Neural cell (in vitro differentiated cells): ENCODE measurements at regions not wholly inside any gene's neighbourhood (a gene's known extent, or its start where the extent isn't known, plus 50 kb on each side); places are given as distances from the start of the nearest gene placed in this dataset.

Source experiments
- CTCF ChIP-seq: fragments of 450-650 bp; IDR thresholded peaks from 2 replicates; pipeline ENCODE4 v1.5.1; 2014; ENCODE audit warnings: antibody characterized with exemption, mild to moderate bottlenecking, moderate library complexity; ENCODE audit not compliant: poor library complexity, severe bottlenecking
- EZH2 ChIP-seq: fragments of 200-600, 300-800 bp; shearing (Covaris generic), sonication (generic); IDR thresholded peaks from 2 replicates; pipeline ENCODE4 v1.6.1; 2014; ENCODE audit warnings: antibody characterized with exemption, low read length, borderline replicate concordance, mild to moderate bottlenecking; ENCODE audit not compliant: insufficient read depth, poor library complexity, severe bottlenecking
- POLR2AphosphoS5 ChIP-seq: IDR thresholded peaks from 2 replicates; pipeline ENCODE4 v1.6.1; 2012

GRCh38 chr16:13403326-13403725 lies 501.9 kb downstream of the SHISA9 start:
- TF ChIP-seq CTCF (no peak), POLR2AphosphoS5 (no peak), EZH2 (no peak)
